ENCODE measurements at regions not wholly inside any gene's neighbourhood (a gene's known extent, or its start where the extent isn't known, plus 50 kb on each side); places are given as distances from the start of the nearest gene placed in this dataset.

DNA sequence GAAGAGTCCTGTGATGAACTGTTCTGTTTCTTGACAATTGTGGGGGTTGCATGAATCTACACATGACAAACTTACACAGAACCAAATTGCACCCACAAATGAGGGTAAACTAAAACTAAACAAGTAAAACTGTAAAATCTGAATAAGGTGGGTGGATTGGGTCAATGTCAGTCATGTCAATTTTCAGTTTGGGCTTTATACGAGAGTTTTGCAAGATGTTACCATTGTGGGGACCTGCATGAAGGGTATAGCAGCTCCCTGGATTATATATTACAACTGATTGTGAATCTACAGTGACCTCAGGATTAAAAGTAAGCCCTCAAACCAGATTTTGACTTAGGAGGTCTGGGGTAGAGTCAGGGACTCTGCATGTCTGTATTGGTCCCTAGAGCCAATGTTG, 101.5 kb upstream of the LHX5 start:
- TF ChIP-seq, protein P1, sequence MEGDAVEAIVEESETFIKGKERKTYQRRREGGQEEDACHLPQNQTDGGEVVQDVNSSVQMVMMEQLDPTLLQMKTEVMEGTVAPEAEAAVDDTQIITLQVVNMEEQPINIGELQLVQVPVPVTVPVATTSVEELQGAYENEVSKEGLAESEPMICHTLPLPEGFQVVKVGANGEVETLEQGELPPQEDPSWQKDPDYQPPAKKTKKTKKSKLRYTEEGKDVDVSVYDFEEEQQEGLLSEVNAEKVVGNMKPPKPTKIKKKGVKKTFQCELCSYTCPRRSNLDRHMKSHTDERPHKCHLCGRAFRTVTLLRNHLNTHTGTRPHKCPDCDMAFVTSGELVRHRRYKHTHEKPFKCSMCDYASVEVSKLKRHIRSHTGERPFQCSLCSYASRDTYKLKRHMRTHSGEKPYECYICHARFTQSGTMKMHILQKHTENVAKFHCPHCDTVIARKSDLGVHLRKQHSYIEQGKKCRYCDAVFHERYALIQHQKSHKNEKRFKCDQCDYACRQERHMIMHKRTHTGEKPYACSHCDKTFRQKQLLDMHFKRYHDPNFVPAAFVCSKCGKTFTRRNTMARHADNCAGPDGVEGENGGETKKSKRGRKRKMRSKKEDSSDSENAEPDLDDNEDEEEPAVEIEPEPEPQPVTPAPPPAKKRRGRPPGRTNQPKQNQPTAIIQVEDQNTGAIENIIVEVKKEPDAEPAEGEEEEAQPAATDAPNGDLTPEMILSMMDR (IDR thresholded peaks at IDR 0.05; ENCODE audit: insufficient read depth, low read depth, low read length, missing control alignments): no peak
- no peak overlapping the region for H3K4me3 ChIP-seq (ENCODE audit: low read depth, low read length)
- no peak for DNase-seq (ENCODE audit: low read depth)

DNA sequence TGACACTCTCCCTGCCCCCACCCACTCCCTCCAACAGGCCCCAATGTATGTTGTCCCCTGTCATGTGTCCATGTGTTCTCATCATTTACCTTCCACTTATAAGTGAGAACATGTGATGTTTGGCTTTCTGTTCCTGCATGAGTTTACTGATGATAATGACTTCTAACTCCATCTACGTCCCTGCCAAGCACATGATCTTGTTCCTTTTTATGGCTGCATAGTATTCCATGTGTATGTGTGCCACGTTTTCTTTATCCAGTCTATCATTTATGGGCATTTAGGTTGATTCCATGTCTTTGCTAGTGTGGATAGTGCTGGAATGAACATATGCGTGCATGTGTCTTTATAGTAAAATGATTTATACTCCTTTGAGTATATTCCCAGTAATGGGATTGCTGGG, 100.0 kb upstream of the LHX5 start:
- DNase-seq (ENCODE audit: low read depth): no peak
- no peak overlapping the region for H3K4me3 ChIP-seq (ENCODE audit: low read depth, low read length)
- TF ChIP-seq, protein P1 (IDR thresholded peaks at IDR 0.05; ENCODE audit: insufficient read depth, low read depth, low read length, missing control alignments): no peak

DNA sequence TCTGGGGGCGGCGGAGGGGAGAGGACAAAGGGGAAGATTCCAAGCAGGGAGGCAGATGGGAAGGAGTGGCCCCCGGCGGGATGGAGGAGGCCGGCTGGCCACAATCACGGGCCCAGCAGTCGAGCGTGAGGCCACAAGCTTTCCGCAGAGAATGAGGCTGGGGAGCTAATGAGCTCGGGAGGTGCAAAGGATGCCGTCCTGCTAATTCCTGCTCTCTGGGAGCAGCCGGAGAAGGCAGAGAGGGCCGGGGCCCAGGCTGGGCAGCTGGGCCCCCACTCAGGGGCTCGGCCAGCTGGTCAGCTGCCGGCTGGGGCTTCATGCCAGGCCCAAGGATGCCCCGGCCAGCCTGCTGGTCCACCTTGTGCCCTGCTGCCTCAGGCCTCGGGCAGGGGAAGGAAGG, 98.1 kb upstream of the LHX5 start:
- no peak for DNase-seq (ENCODE audit: low read depth)
- H3K4me3 ChIP-seq (ENCODE audit: low read depth, low read length): no peak overlapping the region
- TF ChIP-seq, protein P1 (IDR thresholded peaks at IDR 0.05; ENCODE audit: insufficient read depth, low read depth, low read length, missing control alignments): no peak

DNA sequence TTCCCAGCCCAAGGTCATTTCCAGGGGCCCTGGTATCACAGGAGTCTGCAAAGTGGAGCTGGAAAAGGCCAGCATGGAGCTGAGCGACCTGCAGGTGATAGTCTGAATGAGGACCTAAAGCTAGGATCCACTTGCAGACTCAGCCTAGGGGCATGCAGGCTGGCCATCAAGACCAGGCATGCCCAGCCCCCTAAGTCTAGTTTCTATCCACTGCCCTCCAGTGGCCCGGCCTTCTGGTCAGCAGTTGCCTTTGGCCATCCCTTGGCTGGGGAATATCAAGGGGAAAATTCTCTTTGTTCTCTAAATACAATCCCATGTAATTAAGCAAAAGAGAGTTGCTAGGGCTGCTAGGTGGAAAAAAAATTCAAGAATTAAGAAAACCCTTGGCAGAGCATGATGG, 96.3 kb upstream of the LHX5 start:
- DNase-seq (ENCODE audit: low read depth): no peak
- TF ChIP-seq, protein P1 (IDR thresholded peaks at IDR 0.05; ENCODE audit: insufficient read depth, low read depth, low read length, missing control alignments): no peak
- H3K4me3 ChIP-seq (ENCODE audit: low read depth, low read length): no peak overlapping the region

DNA sequence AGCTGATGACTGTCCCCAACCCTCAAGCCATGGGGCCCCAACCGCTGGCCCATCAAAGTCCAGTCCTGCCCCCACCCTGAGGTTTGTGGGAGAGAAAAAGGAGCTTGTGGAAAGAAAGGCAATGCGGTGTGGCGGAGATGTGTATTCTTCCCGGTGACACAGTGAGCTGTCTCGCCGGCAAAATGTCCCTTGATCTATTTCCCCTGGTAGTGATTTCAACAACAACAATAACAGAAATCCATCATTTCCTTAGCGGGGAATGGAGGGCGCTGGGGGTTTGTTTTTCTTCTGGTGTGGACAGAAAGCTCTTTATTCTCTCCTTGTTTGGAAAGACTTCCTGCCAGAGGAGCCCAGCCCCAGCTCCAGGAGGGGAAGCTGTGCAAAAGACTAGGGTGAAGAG, 93.7 kb upstream of the LHX5 start:
- TF ChIP-seq, protein P1 (IDR thresholded peaks at IDR 0.05; ENCODE audit: insufficient read depth, low read depth, low read length, missing control alignments): no peak
- H3K4me3 ChIP-seq (ENCODE audit: low read depth, low read length): no peak overlapping the region
- DNase-seq (ENCODE audit: low read depth): no peak

DNA sequence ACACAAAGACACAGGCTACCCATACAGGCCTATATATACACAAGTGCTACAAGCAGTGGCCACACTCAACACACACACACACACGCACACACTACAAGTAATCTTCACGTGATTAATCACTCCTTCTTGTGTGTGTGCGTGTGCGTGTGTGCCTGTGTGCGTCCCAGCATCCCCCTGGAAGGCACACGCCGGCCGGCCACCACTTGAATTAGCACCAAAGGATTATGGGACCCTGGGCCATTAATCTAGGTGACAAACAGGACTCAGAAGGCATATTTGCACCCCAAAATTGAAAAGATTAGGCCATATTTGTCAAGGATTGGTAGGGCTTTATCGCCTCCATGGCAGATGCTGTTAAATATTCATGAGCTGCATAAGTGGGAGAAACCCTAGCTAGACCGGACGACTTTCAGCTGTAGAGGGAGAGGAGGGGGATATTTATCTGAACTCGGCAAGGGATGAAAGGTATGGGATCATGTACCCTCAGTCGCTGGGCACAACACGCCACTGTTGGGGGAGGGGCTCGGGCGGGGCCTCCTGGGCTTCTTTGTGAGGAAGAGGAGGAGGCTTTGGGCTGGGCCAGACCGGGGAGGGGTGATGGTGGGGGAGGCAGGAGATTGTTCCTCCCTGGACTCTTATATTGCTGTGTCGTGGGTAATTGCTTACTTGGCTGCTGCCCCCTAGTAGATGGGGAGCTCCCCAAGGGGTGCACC, 89.6 kb upstream of the LHX5 start:
- TF ChIP-seq, protein P1 (IDR thresholded peaks at IDR 0.05; ENCODE audit: insufficient read depth, low read depth, low read length, missing control alignments): no peak
- DNase-seq (ENCODE audit: low read depth): no peak
- no peak overlapping the region for H3K4me3 ChIP-seq (ENCODE audit: low read depth, low read length)

DNA sequence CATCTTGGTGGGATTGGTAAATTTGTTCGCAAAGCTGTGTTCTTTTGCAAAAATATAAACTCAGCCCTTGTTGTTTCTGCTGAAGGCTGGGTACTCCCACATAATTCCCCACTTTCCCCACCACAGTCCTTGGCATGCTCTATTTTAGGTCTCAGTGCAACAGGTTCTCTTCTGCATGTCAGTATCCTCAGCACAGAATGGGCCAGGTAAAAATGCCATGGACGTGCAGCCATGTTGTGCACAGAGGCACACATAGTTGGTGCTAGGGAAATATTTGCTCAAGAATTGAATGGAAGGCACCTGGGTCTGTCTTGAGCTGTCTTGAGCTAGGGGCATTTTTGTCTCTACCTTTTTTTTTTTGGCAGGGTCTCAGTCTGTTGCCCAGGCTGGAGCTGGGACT, 87.8 kb upstream of the LHX5 start:
- DNase-seq (ENCODE audit: low read depth): no peak
- TF ChIP-seq, protein P1 (IDR thresholded peaks at IDR 0.05; ENCODE audit: insufficient read depth, low read depth, low read length, missing control alignments): no peak
- H3K4me3 ChIP-seq (ENCODE audit: low read depth, low read length): no peak overlapping the region

Data from GM12865 (cell line).